Putamen (tissue), 1 donor: ENCODE measurements at regions not wholly inside any gene's neighbourhood (a gene's known extent, or its start where the extent isn't known, plus 50 kb on each side); places are given as distances from the start of the nearest gene placed in this dataset.

Experiments used
- DNase-seq: peaks from one replicate; pipeline ENCODE4 v3.0.0-alpha.2; 2016; ENCODE audit warnings: low spot score

DNA sequence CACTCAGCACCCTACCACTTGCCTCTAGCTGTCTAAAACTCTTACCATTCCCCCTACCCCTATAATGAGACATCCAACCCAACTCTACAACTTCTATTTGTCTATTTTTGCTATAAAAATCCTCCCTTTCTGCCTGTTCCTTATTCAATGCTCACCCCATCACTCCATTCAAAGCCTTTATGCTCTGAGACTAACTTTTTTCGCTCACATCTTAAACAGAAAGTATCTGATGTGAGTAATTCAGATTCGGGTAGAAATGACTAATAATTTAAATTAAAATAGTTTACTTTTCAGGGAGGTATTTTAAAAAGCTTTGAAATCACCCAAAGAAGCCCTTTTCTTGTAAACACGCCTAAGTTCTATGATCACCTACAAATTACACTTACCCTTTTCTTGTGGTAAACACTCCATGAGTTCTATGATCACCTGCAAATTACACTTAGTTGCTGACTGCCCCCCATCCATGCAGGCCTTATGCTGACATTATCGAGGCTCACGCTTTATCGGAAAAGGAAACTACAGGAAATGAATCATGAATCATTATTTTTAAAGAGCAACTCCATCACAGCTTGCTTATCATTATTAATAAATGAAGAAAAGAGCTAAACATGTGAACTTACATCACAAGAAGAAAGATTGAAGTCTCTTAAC lies 168.7 kb upstream of the PPP1R2C start:
- no peak for DNase-seq

DNA sequence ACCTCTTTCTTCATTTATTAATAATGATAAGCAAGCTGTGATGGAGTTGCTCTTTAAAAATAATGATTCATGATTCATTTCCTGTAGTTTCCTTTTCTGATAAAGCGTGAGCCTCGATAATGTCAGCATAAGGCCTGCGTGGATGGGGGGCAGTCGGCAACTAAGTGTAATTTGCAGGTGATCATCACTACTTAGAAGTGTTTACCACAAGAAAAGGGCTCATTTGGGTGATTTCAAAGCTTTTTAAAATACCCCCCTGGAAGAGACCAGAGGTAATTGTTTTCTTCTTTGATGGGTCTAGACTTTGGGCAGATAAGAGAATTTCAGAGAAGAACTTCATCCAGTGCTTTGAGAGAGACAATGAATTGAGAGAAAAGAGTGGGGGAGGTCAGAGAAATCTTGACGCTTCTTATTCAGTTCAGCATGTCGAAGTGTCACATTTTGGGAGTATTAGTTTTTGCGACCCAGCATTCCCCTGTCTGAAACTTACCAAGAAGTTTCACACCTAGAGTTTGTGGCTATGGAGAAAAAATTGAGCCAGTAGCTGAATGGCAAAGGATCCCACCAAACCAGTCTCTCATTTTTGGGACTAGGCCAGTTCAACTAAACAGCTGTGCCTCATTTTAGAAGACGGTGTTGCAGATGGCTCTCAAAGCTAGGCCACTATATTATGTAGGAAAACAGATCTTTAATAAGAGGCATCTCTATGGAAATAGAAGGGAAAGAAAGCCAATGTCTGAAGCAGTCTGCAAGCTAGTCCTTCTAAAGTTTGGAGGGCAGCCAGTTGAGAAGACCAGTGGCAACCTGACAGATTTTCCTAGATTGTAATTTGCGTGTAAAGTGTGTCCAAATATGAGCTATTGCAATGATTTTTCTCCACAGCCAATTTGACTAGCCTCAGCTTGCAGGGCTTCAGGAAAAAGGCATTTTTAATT lies 171.0 kb upstream of the PPP1R2C start:
- no peak for DNase-seq

DNA sequence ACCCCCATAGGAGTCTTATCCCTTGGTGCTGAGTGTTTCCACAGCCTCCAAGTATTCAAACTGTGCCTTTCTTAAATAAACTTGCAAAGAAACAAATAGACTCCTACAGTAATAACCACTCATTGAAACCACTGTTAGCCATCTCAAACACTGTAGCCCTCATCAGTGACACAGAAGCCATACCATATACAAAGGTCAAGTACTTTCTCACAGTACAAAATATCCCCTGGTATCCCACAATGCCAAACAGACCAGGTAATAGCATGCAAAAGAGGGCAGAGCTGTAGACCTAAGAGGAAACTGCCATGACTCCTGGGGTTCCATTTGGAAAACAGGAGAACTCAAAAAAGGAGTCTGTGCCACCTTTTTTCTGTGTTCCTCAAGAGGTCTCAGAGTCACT lies 173.8 kb upstream of the PPP1R2C start:
- DNase-seq: no peak

DNA sequence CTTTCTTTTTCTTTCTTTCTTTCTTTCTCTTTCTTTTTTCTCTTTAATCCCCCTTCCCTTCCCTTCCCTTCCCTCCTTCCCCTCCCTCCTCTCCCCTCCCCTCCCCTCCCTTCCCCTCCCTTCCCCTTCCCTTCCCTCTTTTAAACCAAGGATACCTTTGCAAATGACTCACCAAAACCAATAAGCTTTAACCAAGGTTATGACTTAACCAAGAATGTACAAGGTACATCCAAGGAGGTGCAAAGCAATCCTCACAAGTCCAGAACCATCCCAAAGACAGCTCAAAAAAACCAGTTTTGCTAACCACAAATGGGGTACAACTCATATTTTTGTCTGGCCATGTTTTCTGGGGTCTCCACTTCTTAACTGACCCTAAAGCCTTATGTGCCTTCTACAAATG lies 174.7 kb upstream of the PPP1R2C start:
- no peak for DNase-seq

DNA sequence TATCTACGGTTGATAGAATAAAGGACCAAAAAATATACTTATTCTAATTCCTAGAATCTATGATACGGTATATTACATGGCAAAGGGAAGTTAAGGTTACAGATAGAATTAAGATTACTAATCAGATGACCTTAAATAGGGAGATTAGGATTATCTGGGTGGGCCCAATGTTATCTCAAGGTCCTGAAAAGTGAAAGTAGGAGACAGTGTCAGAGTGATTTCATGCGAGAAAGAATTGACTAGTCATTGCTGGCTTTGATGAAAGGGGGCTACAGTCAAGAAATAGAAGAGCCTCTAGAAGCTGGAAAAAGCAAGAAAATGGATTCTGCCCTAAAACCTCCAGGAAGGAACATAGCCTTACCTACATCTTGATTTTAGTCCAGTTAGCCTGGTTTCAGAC lies 176.9 kb upstream of the PPP1R2C start:
- no peak for DNase-seq

DNA sequence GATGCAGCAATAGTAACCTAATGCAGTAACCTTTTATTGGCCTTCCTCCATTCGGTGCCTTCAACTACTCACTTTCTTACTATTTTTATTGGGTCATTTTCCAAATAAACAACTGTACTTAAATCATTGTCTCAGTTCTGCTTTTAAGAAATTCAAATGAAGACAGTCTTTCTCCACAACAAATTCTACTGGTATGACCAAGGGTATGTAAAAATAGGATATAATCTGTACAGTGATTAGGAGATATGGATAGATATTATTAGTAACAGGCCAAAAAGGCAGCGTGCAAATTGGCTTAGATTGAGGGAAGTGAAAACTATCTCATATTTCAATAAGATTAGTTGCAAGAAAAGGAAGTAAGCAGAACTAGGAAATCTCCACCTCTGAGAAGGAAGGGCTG lies 177.4 kb upstream of the PPP1R2C start:
- no peak for DNase-seq

DNA sequence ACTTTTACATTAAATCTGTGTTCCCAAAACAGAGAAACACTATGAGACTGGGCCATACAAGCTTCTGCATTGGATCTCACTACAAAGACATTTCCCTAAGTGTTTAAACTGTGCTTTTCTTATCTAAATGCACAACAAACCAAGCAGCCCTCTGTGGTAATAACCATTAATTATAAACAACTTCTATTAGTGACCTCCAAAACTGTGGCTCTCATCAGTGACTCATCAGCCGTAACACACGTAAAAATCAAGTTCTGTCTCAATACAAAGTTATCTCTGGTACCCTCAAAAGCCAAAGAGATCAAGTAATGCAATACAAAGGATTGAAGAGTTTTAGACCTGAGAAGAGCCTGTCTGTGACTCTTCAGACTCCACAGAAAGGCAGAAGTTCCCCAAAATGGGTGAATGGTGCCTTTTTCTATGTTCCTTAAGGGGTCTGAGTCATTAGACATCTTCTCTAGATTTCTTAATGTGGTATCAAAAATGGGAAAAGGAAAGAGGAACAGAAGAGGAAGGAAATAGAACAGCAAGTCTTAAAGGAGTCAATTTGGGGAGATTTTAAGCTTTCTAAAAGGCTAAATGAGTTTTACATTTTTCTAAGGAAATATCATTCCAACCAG lies 189.8 kb upstream of the PPP1R2C start:
- DNase-seq: no peak

DNA sequence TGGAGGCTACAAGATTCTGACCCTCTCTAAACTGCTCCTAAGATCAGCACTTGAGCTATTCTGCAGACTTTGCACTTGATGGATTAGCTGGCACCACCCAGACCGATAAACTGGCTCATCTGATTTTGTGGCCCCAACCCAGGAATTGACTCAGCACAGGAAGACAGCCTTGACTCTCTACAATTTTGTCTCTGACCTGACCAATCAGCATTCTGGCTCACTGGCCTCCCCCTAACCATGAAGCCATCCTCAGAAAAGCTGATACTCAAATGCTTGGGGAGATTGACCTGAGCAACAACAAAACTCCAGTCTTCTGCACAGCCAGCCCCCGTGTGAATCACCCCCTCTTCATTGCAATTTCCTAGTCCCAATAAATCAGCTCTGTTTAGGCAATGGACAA lies 195.4 kb upstream of the PPP1R2C start:
- no peak for DNase-seq

DNA sequence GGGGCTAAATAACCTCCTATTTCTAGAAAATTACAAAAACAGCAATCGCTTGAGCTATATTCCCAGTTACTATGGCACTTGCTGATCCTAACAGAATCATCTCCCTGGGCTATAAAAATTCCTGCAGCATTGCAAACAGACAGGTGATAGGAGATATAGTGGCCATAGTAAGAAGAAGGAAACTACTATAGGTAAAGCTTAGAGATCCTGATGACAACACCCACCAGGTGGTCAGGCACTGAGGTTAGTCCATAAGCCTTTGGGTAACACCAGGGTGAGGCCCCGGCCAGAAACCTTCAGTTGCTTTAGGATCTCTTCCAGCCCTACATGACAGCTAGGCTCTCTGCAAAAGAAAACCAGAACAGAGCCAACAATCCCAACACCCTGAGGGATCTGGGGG lies 197.9 kb upstream of the PPP1R2C start:
- no peak for DNase-seq

DNA sequence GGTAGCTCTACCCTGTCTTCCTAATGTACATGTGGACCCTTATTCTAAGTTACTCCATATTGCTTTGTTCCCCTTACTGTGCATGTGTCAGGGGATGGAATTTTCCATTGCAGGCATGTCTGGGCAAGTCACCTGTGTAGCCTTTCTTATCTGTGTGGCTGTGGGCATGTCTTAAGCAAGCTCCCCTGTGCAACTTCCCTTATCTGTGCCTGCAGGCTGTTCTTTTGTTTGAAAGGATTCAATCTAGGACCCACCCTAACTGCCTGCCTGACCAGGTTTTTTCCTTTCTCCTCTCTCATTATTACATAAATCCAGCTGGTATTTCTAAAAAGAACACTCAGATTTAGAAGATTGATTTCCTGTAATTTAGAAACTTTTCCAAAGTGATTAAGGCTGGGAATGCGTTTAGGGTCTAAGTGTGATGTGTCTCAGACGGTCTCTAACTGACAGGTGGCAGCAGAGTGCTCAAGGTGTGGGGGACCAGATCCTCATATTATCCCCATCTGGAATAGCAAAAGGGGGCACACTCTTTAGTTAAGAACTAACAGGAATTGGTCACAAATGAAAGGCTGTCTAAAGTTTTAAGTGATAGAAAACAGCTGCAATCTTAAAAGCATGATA lies 198.9 kb upstream of the PPP1R2C start:
- DNase-seq: no peak

DNA sequence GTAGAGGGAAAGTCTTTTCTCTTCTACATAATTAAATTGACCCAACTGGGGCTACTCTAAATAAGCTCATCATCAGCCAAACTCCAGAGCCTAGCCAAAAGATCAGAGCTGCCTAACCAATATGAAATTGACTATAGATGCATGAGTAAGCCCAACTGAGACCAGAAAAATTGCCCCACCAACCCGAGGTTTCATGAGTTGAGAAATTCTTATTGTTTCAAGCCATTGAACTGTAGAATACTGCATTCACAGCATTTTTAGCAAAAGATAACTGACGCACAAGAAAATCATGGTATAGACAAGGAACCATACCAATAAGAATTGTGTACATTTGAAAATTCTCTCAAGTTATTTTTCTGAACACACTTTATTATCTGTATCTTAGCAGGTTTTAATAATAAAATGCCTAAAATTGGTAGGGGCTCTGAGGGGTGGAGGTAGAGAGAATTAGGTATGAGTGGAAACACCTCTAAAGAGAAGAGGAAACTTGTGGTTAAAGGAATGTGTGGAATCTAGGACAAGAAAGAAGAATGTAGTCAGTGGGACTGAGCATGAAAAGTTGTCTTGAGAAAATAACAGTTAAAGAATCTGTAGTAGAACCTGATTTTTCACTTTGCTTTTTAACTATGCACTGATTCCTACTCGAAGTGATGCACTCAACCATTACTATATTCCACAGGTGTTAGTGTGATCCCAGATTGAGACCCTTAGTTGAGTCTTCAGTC lies 200.9 kb upstream of the PPP1R2C start:
- no peak for DNase-seq

DNA sequence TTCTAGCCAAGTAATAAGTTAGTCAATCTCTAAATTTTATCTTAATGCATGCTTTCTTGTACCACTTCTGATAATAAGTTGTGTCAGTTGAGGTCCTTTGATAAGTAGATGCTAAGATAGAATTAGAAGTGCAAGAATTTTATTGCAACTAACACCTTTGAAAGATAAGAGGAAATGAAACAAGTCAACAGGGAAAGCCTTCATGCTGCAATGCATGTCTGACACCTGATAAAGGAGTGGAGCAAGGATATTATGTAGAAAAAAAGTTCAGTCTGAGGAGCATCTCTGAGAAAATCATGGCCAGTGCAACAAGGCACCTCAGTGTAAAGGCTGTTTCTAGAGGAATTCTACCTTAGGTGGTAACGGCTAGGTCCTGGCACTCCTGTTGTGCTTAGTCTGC lies 210.7 kb upstream of the PPP1R2C start:
- DNase-seq: no peak

DNA sequence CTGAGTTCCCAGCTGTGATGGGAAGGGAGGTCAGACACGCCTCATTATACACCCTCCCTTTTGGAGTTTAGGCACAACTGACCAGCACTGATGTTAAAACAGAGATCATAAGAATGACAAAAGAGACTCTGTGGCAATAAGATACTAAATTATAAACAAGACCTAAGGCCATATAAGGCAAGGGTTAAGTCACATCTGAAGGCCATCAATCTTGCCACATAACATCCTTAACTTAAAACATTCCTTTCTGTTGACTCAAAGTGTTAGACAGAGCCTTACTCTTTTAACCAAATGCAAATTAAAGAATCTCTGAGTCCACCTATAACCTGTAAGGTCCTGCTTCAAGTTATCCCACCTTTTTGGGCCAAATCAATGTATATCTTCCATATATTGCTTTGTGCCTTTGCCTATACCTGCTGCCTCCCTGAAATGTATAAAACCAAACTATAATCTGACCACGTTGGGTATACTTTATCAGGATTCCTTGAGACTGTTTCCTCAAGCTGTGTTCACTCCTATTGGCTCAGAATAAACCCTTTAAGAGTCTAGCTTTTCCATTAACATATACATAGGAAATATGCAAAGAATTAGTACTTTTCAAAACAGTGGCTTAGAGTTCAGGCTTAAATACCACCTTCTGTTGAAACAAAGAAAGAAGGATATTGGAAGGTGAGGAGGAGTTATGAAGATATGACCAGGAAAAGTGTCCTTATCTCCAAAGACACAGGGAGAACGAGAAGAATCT lies 214.4 kb upstream of the PPP1R2C start:
- no peak for DNase-seq

DNA sequence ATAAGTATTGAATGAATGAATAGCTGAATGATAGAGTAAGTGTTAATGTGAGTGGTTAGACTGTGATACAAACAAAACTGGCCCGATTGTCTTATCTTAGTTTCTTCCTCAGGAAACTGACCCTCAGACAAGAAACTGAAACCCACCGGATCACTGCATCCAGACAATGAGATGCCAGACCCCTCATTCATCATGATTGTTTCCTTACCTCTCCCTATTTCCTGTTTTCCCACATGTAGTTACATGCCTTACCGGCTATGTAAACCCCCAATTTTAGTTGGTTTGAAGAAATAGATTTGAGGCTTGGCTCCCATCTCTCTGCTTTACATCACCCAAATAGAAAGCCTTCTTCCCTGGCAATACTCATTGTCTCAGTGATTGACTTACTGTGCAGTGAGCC lies 218.9 kb upstream of the PPP1R2C start:
- no peak for DNase-seq

DNA sequence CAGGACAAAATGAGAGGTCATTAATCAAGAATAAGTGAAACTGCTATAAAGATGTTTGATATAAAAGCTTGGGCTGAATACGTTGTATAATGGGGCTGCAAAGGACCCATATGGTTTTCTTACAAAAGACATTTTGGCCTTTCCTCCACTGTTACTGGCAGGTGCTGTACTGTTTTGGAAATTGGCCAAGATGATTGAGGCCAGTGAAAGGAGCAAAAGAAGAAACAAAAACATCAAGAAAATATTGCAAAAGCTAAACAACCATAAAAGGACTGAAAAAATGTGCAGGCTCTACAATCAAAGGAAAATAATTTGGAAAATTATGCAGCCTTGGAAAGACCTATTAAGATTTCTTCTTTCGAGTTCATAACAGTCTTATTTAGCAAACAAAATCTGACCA lies 222.2 kb upstream of the PPP1R2C start:
- no peak for DNase-seq

DNA sequence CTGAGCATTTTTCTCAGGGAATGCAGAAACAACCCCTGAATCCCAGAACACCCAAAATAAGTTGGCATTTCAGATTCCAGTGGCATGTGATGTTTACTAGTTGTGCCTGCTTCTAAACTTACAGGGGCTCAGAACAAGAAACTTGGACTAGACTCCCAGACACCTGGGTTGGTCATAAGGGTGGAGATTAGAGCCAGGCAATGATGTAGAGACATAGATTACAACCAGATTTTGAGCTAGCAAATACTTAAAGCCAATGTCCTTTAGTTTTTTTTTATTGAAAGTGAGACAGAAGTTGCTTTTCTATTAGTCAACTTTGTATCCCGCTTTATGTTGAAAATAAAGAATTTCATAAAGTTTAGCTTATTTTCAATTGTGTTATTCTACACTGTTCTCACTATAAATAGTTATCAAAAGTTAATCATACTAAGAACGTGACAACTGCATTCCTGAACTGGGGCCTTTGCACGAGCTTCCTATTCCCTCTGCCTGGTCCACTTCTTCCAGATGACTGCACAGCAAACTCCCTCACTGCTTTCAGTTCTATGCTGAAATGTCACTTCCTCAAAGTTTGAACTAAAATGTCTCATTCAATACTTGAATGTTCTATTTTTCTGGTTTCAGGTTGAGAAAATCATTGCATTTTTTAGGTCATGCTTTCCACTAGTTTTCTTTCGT lies 224.7 kb upstream of the PPP1R2C start:
- DNase-seq: no peak

DNA sequence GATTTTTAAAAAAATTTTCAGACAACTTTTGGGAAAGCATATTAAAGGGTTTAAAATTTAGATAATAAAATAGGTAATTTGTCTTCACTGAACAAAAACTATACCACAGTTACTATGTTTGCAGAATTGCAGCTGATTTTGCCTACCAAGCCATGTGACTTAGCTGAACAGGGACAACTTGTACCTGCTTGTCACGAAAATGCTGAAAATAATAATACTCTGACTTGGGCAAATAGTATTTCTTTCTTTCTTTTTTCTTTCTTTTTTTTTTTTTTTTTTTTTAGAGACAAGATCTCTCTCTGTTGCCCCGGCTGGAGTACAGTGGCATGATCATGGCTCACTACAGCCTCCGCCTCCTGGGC lies 225.2 kb upstream of the PPP1R2C start:
- DNase-seq: no peak

DNA sequence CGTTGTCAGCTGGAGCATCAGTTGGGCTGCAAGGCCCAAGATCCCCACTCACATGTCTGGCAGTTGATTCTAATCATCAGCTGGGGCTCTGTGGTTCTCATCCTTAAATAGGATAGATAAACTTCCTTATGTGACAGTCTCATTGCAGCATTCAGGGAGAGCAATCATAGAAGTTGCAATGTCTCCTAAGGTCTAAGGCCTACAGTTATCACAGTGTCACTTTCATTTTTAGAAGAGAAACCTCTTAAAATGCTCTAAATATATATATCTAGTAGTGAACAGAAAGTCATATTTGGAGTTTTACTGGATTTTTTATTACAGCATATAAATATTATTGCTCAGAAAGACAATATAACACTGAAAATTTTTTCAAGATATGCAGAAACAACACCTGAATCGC lies 226.0 kb upstream of the PPP1R2C start:
- no peak for DNase-seq

DNA sequence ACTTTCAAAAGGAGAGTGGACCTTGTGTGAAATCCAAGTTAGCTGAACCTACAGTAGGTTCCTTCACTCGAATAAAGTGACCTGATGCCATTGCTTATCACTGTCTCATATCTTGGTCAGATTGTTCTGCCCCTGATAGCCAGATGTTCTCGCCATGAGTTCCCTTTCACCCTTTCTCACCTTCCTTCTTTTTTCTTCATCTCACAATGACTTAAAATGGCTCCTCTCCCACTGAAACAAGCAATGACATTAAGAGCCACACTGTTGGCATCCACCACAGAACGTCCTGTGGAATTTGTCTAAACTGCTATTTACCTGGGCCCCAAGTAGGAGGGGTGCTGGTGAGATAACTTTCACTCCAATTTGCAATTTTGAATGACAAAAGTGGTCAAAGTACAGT lies 227.6 kb upstream of the PPP1R2C start:
- DNase-seq: no peak

DNA sequence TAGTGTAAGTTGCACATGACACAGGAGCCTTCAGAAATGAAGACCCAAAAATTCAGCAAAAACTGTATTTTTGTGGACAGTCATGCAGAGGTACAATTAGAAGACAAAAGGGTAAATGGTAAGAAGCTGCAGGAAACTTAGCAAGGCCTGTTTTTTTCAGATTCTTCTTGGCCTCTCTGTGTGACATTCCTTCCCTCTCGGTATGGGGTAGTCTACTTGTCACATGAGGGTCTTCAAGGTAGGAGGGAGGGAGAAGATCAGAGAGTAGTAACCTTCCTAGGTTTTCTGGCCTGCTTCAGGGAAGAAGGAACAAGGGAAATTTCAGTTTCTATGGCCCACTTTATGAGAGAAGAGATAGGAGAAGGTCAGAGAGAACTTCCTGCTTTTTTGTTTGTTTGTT lies 230.4 kb upstream of the PPP1R2C start:
- no peak for DNase-seq

DNA sequence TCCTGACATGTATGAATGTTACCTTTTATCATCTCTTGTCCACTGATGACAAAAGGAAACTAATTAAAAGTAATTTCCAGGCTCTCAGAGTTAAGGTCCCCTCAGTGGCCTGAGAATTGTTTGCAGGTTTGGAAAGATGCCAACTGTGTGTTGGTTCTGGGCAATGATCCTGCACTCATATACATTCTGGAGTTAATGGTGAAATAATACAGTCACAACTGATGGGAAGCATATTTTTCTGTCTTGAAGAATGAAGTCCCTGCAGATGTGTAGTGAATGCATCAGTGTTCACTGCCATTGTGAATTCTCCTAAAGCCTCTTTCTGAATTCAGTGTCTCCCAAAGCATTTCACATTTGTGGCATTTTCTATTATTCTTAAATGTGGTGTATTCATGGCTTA lies 238.1 kb upstream of the PPP1R2C start:
- DNase-seq: no peak
